GM18520 (cell line): ENCODE measurements at regions not wholly inside any gene's neighbourhood (a gene's known extent, or its start where the extent isn't known, plus 50 kb on each side); places are given as distances from the start of the nearest gene placed in this dataset.

Experiments used
- ATAC-seq: cut with Tn5 transposase; IDR thresholded peaks from one replicate; pipeline ENCODE4 v1.9.1; 2021; ENCODE audit not compliant: unreplicated experiment

- no peak for ATAC-seq
Observed at GRCh38 chr13:100941377-100942368, 267.1 kb upstream of the TMTC4 start.

GRCh38 chr13:100940658-100941057 is 266.1 kb upstream of the TMTC4 start:
- no peak for ATAC-seq

GRCh38 chr13:100933841-100934240 is 259.2 kb upstream of the TMTC4 start:
- ATAC-seq, result no peak

GRCh38 chr13:100922599-100922998 is 248.0 kb upstream of the TMTC4 start:
- no peak for ATAC-seq

GRCh38 chr13:100921139-100921538 is 246.5 kb upstream of the TMTC4 start:
- no peak for ATAC-seq

- no peak for ATAC-seq
Observed at GRCh38 chr13:100917011-100917410, 242.4 kb upstream of the TMTC4 start.

- no peak for ATAC-seq
Observed at GRCh38 chr13:100913143-100913542, 238.5 kb upstream of the TMTC4 start.

GRCh38 chr13:100904293-100904976 is 229.8 kb upstream of the TMTC4 start:
- no peak for ATAC-seq

GRCh38 chr13:100899720-100900316 is 225.2 kb upstream of the TMTC4 start:
- no peak for ATAC-seq

- no peak for ATAC-seq
Observed at GRCh38 chr13:100898431-100898830, 223.8 kb upstream of the TMTC4 start.

GRCh38 chr13:100895651-100896050 is 221.1 kb upstream of the TMTC4 start:
- ATAC-seq, result no peak

GRCh38 chr13:100892981-100893380 is 218.4 kb upstream of the TMTC4 start:
- ATAC-seq, result no peak

- no peak for ATAC-seq
Observed at GRCh38 chr13:100890645-100891044, 216.1 kb upstream of the TMTC4 start.

- no peak for ATAC-seq
Observed at GRCh38 chr13:100887729-100888151, 213.1 kb upstream of the TMTC4 start.

GRCh38 chr13:100883453-100883852 is 208.9 kb upstream of the TMTC4 start:
- ATAC-seq, result no peak

GRCh38 chr13:100881291-100881864 is 206.8 kb upstream of the TMTC4 start:
- no peak for ATAC-seq

- ATAC-seq, result no peak
Observed at GRCh38 chr13:100880166-100880565, 205.6 kb upstream of the TMTC4 start.

GRCh38 chr13:100879255-100879654 is 204.7 kb upstream of the TMTC4 start:
- ATAC-seq, result no peak

- ATAC-seq, result no peak
Observed at GRCh38 chr13:100876044-100876403, 201.4 kb upstream of the TMTC4 start.

- ATAC-seq, result peak; percentile 64
Observed at GRCh38 chr13:100875392-100876043, 200.9 kb upstream of the TMTC4 start.

GRCh38 chr13:100872761-100873160 is 198.2 kb upstream of the TMTC4 start:
- no peak for ATAC-seq
